ENCODE measurements at regions not wholly inside any gene's neighbourhood (a gene's known extent, or its start where the extent isn't known, plus 50 kb on each side); places are given as distances from the start of the nearest gene placed in this dataset.

DNA sequence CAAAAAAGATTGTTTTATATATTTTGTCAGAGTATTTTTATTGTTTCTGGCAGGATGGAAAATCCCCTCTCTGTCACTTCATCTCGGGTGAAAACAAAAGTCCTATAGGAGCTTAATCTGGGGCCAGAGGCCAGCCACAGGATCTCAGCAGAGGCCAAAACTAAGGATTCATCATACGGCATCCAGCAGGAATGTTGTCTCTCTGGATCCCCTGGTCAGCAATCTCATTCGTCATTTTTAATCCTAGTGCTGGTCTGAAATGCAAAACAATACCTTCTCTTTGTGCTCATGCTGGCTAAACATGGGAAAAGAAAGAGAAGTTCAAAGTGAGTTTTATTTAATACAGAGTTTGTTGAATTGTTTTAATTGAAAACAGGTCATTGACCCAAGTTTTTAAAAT, 482.5 kb upstream of the AUTS2 start:
- TF ChIP-seq FOXP2 (optimal IDR thresholded peaks at IDR 0.05; ENCODE audit: borderline replicate concordance, extremely low read depth, extremely low read length, insufficient read depth) (no peak), SIN3A (IDR thresholded peaks at IDR 0.05; ENCODE audit: borderline replicate concordance, insufficient read depth, low read length) (no peak), TAF1 (IDR thresholded peaks at IDR 0.05; ENCODE audit: borderline replicate concordance, insufficient read depth, low read length) (no peak), POLR2AphosphoS5 (IDR thresholded peaks at IDR 0.05; ENCODE audit: low read depth, low read length) (no peak)
- TF ChIP-seq, protein P1, sequence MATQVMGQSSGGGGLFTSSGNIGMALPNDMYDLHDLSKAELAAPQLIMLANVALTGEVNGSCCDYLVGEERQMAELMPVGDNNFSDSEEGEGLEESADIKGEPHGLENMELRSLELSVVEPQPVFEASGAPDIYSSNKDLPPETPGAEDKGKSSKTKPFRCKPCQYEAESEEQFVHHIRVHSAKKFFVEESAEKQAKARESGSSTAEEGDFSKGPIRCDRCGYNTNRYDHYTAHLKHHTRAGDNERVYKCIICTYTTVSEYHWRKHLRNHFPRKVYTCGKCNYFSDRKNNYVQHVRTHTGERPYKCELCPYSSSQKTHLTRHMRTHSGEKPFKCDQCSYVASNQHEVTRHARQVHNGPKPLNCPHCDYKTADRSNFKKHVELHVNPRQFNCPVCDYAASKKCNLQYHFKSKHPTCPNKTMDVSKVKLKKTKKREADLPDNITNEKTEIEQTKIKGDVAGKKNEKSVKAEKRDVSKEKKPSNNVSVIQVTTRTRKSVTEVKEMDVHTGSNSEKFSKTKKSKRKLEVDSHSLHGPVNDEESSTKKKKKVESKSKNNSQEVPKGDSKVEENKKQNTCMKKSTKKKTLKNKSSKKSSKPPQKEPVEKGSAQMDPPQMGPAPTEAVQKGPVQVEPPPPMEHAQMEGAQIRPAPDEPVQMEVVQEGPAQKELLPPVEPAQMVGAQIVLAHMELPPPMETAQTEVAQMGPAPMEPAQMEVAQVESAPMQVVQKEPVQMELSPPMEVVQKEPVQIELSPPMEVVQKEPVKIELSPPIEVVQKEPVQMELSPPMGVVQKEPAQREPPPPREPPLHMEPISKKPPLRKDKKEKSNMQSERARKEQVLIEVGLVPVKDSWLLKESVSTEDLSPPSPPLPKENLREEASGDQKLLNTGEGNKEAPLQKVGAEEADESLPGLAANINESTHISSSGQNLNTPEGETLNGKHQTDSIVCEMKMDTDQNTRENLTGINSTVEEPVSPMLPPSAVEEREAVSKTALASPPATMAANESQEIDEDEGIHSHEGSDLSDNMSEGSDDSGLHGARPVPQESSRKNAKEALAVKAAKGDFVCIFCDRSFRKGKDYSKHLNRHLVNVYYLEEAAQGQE (IDR thresholded peaks at IDR 0.05; ENCODE audit: insufficient read depth in 1 of 2, low read depth in 2 of 2, low read length in 2 of 2) = no peak

DNA sequence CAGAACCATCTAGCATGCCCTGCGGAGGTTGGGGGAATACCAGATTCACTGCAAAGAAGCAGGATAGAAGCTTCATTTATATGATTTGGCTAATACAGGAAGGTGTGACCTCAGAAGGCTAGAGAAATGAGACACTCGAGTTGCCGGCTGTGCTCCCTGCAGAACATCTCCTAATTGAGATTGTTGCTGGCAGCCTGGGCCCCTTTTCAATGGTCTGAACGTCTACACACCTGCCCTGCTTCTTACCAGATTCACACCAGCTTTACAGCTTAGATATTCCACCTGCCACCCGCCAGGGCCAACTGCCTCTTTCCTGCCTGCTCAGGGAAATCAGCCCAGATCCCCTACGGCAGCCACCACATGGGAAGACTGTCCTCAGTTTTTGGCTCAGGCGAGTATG, 475.3 kb upstream of the AUTS2 start:
- TF ChIP-seq, protein P1 (IDR thresholded peaks at IDR 0.05; ENCODE audit: insufficient read depth in 1 of 2, low read depth in 2 of 2, low read length in 2 of 2) = no peak
- no peak for TF ChIP-seq SIN3A (IDR thresholded peaks at IDR 0.05; ENCODE audit: borderline replicate concordance, insufficient read depth, low read length)
- no peak for TF ChIP-seq FOXP2 (optimal IDR thresholded peaks at IDR 0.05; ENCODE audit: borderline replicate concordance, extremely low read depth, extremely low read length, insufficient read depth)
- no peak for TF ChIP-seq POLR2AphosphoS5 (IDR thresholded peaks at IDR 0.05; ENCODE audit: low read depth, low read length)
- no peak for TF ChIP-seq TAF1 (IDR thresholded peaks at IDR 0.05; ENCODE audit: borderline replicate concordance, insufficient read depth, low read length)

- TF ChIP-seq TAF1 (IDR thresholded peaks at IDR 0.05; ENCODE audit: borderline replicate concordance, insufficient read depth, low read length) = no peak
- no peak for TF ChIP-seq SIN3A (IDR thresholded peaks at IDR 0.05; ENCODE audit: borderline replicate concordance, insufficient read depth, low read length)
- no peak for TF ChIP-seq FOXP2 (optimal IDR thresholded peaks at IDR 0.05; ENCODE audit: borderline replicate concordance, extremely low read depth, extremely low read length, insufficient read depth)
- TF ChIP-seq, protein P1 (IDR thresholded peaks at IDR 0.05; ENCODE audit: insufficient read depth in 1 of 2, low read depth in 2 of 2, low read length in 2 of 2) = no peak
- TF ChIP-seq POLR2AphosphoS5 (IDR thresholded peaks at IDR 0.05; ENCODE audit: low read depth, low read length) = no peak
Observed at GRCh38 chr7:69126896-69127479, 471.3 kb upstream of the AUTS2 start.

GRCh38 chr7:69129524-69129923, 468.8 kb upstream of the AUTS2 start:
- TF ChIP-seq, protein P1 (IDR thresholded peaks at IDR 0.05; ENCODE audit: insufficient read depth in 1 of 2, low read depth in 2 of 2, low read length in 2 of 2) = no peak
- TF ChIP-seq TAF1 (IDR thresholded peaks at IDR 0.05; ENCODE audit: borderline replicate concordance, insufficient read depth, low read length) (no peak), POLR2AphosphoS5 (IDR thresholded peaks at IDR 0.05; ENCODE audit: low read depth, low read length) (no peak), FOXP2 (optimal IDR thresholded peaks at IDR 0.05; ENCODE audit: borderline replicate concordance, extremely low read depth, extremely low read length, insufficient read depth) (no peak), SIN3A (IDR thresholded peaks at IDR 0.05; ENCODE audit: borderline replicate concordance, insufficient read depth, low read length) (no peak)

All from PFSK-1 (cell line).